OCI-LY3 (cell line): ENCODE measurements at regions not wholly inside any gene's neighbourhood (a gene's known extent, or its start where the extent isn't known, plus 50 kb on each side); places are given as distances from the start of the nearest gene placed in this dataset.

Experiments
- CTCF ChIP-seq: fragments of 200-600, 300-600 bp; sonication (generic); IDR thresholded peaks from 2 replicates; pipeline ENCODE4 v1.5.1; 2014; ENCODE audit warnings: antibody characterized with exemption, low read length, low read depth
- EZH2phosphoT487 ChIP-seq: fragments of 200-600 bp; shearing (Covaris generic); IDR thresholded peaks from 2 replicates; pipeline ENCODE4 v1.6.1; 2018; ENCODE audit warnings: antibody characterized with exemption, mixed run types, low read depth

- TF ChIP-seq CTCF (no peak), EZH2phosphoT487 (no peak)
These were observed 1222.1 kb upstream of the TMEM132C start for GRCh38 chr12:127044836-127045235.
